ENCODE measurements at regions not wholly inside any gene's neighbourhood (a gene's known extent, or its start where the extent isn't known, plus 50 kb on each side); places are given as distances from the start of the nearest gene placed in this dataset.

GRCh38 chr5:2874099-2874498, 122.6 kb upstream of the IRX2 start:
- DNase-seq (ENCODE audit: low read depth) = no peak
- ChIA-PET CTCF (no interaction called here), POLR2A (no interaction called here)
- Histone ChIP-seq H3K4me3 (ENCODE audit: low read depth, low read length) (no peak overlapping the region), H3K27me3 (ENCODE audit: control insufficient read depth, insufficient read depth, low read length) (no peaks in the 10 kb centered on the region), H3K36me3 (ENCODE audit: control insufficient read depth, insufficient read depth, low read length) (no peaks in the 10 kb centered on the region)
- TF ChIP-seq CTCF (IDR thresholded peaks at IDR 0.05; ENCODE audit: insufficient read depth, low read depth, low read length) = no peak

- Histone ChIP-seq H3K36me3 (ENCODE audit: control insufficient read depth, insufficient read depth, low read length) (no peaks in the 10 kb centered on the region), H3K27me3 (ENCODE audit: control insufficient read depth, insufficient read depth, low read length) (no peaks in the 10 kb centered on the region), H3K4me3 (ENCODE audit: low read depth, low read length) (no peak overlapping the region)
- ChIA-PET POLR2A (no interaction called here), CTCF (no interaction called here)
- TF ChIP-seq CTCF (IDR thresholded peaks at IDR 0.05; ENCODE audit: insufficient read depth, low read depth, low read length) = no peak
- DNase-seq (ENCODE audit: low read depth) = no peak
Observed at GRCh38 chr5:2872676-2873075, 121.2 kb upstream of the IRX2 start.

- DNase-seq (ENCODE audit: low read depth) = no peak
- POLR2A ChIA-PET = no interaction called here
- TF ChIP-seq CTCF (IDR thresholded peaks at IDR 0.05; ENCODE audit: insufficient read depth, low read depth, low read length) = no peak
Observed at GRCh38 chr5:2871282-2871681, 119.8 kb upstream of the IRX2 start.

GRCh38 chr5:2869471-2869870, 118.0 kb upstream of the IRX2 start:
- Histone ChIP-seq H3K4me3 (ENCODE audit: low read depth, low read length) (no peak overlapping the region), H3K36me3 (ENCODE audit: control insufficient read depth, insufficient read depth, low read length) (no peaks in the 10 kb centered on the region), H3K27me3 (ENCODE audit: control insufficient read depth, insufficient read depth, low read length) (no peaks in the 10 kb centered on the region)
- POLR2A ChIA-PET = no interaction called here
- no peak for TF ChIP-seq CTCF (IDR thresholded peaks at IDR 0.05; ENCODE audit: insufficient read depth, low read depth, low read length)
- CTCF ChIA-PET = no interaction called here
- DNase-seq (ENCODE audit: low read depth) = no peak

More at GRCh38 chr5:2871282-2871681, 119.8 kb upstream of the IRX2 start:
- CTCF ChIA-PET = no interaction called here
- Histone ChIP-seq H3K4me3 (ENCODE audit: low read depth, low read length) (no peak overlapping the region), H3K27me3 (ENCODE audit: control insufficient read depth, insufficient read depth, low read length) (no peaks in the 10 kb centered on the region), H3K36me3 (ENCODE audit: control insufficient read depth, insufficient read depth, low read length) (no peaks in the 10 kb centered on the region)

- ChIA-PET CTCF (no interaction called here), POLR2A (no interaction called here)
- H3K27me3 ChIP-seq (ENCODE audit: control insufficient read depth, insufficient read depth, low read length) = no peaks in the 10 kb centered on the region
- no peak for DNase-seq (ENCODE audit: low read depth)
- no peak for TF ChIP-seq CTCF (IDR thresholded peaks at IDR 0.05; ENCODE audit: insufficient read depth, low read depth, low read length)
- no peaks in the 10 kb centered on the region for H3K36me3 ChIP-seq (ENCODE audit: control insufficient read depth, insufficient read depth, low read length)
- no peak overlapping the region for H3K4me3 ChIP-seq (ENCODE audit: low read depth, low read length)
Observed at GRCh38 chr5:2867373-2867933, 116.0 kb upstream of the IRX2 start.
